ENCODE measurements at regions not wholly inside any gene's neighbourhood (a gene's known extent, or its start where the extent isn't known, plus 50 kb on each side); places are given as distances from the start of the nearest gene placed in this dataset.

GRCh38 chr18:55968550-55968949 lies 380.6 kb upstream of the TCF4 start:
- H3K36me3 ChIP-seq (ENCODE audit: control insufficient read depth, low read length) = no peaks in the 10 kb centered on the region
- no peak for TF ChIP-seq CTCF (IDR thresholded peaks at IDR 0.05; ENCODE audit: low read depth, low read length, poor library complexity, severe bottlenecking)
- no peak for TF ChIP-seq EZH2phosphoT487 (IDR thresholded peaks at IDR 0.05; ENCODE audit: borderline replicate concordance, low read length)
- H3F3A ChIP-seq (ENCODE audit: control insufficient read depth, insufficient read depth) = no peaks in the 10 kb centered on the region
- H3K79me2 ChIP-seq (ENCODE audit: control insufficient read depth, low read length) = no peaks in the 10 kb centered on the region
- H3K9me3 ChIP-seq (ENCODE audit: control insufficient read depth, insufficient read depth, low read length) = no peaks in the 10 kb centered on the region
- H3K27me3 ChIP-seq (ENCODE audit: control insufficient read depth, low read length) = no peaks in the 10 kb centered on the region
- no peaks in the 10 kb centered on the region for H3K4me1 ChIP-seq (ENCODE audit: control insufficient read depth, low read length)
- H3K4me3 ChIP-seq (ENCODE audit: low read length) = no peak overlapping the region
- no peak overlapping the region for H3K27ac ChIP-seq (ENCODE audit: low read depth, low read length)
- no peaks in the 10 kb centered on the region for H3K9me2 ChIP-seq (replicated peaks; ENCODE audit: control insufficient read depth, low read length)
- no peaks in the 10 kb centered on the region for H4K20me1 ChIP-seq (ENCODE audit: control insufficient read depth, insufficient read depth, low read depth, low read length)
- no peak overlapping the region for H3K4me2 ChIP-seq (ENCODE audit: low read length)

- H3K27ac ChIP-seq (ENCODE audit: low read depth, low read length) = no peak overlapping the region
- H3K4me2 ChIP-seq (ENCODE audit: low read length) = no peak overlapping the region
- no peaks in the 10 kb centered on the region for H3K79me2 ChIP-seq (ENCODE audit: control insufficient read depth, low read length)
- H3K9me3 ChIP-seq (ENCODE audit: control insufficient read depth, insufficient read depth, low read length) = no peaks in the 10 kb centered on the region
- H3K4me3 ChIP-seq (ENCODE audit: low read length) = no peak overlapping the region
- H3K9me2 ChIP-seq (replicated peaks; ENCODE audit: control insufficient read depth, low read length) = 0 out of 2 replicates have a peak, but pooled peaks cover 3% of the 10 kb centered on the region
- no peaks in the 10 kb centered on the region for H4K20me1 ChIP-seq (ENCODE audit: control insufficient read depth, insufficient read depth, low read depth, low read length)
- no peaks in the 10 kb centered on the region for H3K4me1 ChIP-seq (ENCODE audit: control insufficient read depth, low read length)
- TF ChIP-seq EZH2phosphoT487 (IDR thresholded peaks at IDR 0.05; ENCODE audit: borderline replicate concordance, low read length) (no peak), CTCF (IDR thresholded peaks at IDR 0.05; ENCODE audit: low read depth, low read length, poor library complexity, severe bottlenecking) (no peak)
- H3F3A ChIP-seq (ENCODE audit: control insufficient read depth, insufficient read depth) = no peaks in the 10 kb centered on the region
- H3K36me3 ChIP-seq (ENCODE audit: control insufficient read depth, low read length) = no peaks in the 10 kb centered on the region
- no peaks in the 10 kb centered on the region for H3K27me3 ChIP-seq (ENCODE audit: control insufficient read depth, low read length)
Measured at GRCh38 chr18:55967019-55967418, 379.0 kb upstream of the TCF4 start.

- H3K4me2 ChIP-seq (ENCODE audit: low read length) = no peak overlapping the region
- H3K9me2 ChIP-seq (replicated peaks; ENCODE audit: control insufficient read depth, low read length) = 0 out of 2 replicates have a peak, but pooled peaks cover 3% of the 10 kb centered on the region
- H3K36me3 ChIP-seq (ENCODE audit: control insufficient read depth, low read length) = no peaks in the 10 kb centered on the region
- H4K20me1 ChIP-seq (ENCODE audit: control insufficient read depth, insufficient read depth, low read depth, low read length) = no peaks in the 10 kb centered on the region
- H3F3A ChIP-seq (ENCODE audit: control insufficient read depth, insufficient read depth) = no peaks in the 10 kb centered on the region
- no peak for TF ChIP-seq CTCF (IDR thresholded peaks at IDR 0.05; ENCODE audit: low read depth, low read length, poor library complexity, severe bottlenecking)
- TF ChIP-seq EZH2phosphoT487 (IDR thresholded peaks at IDR 0.05; ENCODE audit: borderline replicate concordance, low read length) = no peak
- no peaks in the 10 kb centered on the region for H3K79me2 ChIP-seq (ENCODE audit: control insufficient read depth, low read length)
- no peaks in the 10 kb centered on the region for H3K4me1 ChIP-seq (ENCODE audit: control insufficient read depth, low read length)
- no peak overlapping the region for H3K27ac ChIP-seq (ENCODE audit: low read depth, low read length)
- no peaks in the 10 kb centered on the region for H3K9me3 ChIP-seq (ENCODE audit: control insufficient read depth, insufficient read depth, low read length)
- H3K4me3 ChIP-seq (ENCODE audit: low read length) = no peak overlapping the region
- H3K27me3 ChIP-seq (ENCODE audit: control insufficient read depth, low read length) = no peaks in the 10 kb centered on the region
Measured at GRCh38 chr18:55964171-55964570, 376.2 kb upstream of the TCF4 start.
